Breast epithelium (tissue), 3 donors: ENCODE measurements at regions not wholly inside any gene's neighbourhood (a gene's known extent, or its start where the extent isn't known, plus 50 kb on each side); places are given as distances from the start of the nearest gene placed in this dataset.

ENCODE experiments used
- CTCF ChIP-seq, 3 donors: fragments of 450-650 bp; IDR thresholded peaks; one replicate each; pipeline ENCODE4 v1.5.1; 2016 to 2017; ENCODE audit warnings: antibody characterized with exemption in 3 of 3, mild to moderate bottlenecking in 3 of 3, moderate library complexity in 3 of 3
- POLR2A ChIP-seq: fragments of 450-650 bp; IDR thresholded peaks from one replicate; pipeline ENCODE4 v1.6.1; 2016; ENCODE audit warnings: antibody characterized with exemption, mild to moderate bottlenecking, moderate library complexity
- POLR2AphosphoS5 ChIP-seq, 3 donors: sonication (generic); formaldehyde crosslinking; IDR thresholded peaks; one replicate each; pipeline ENCODE4 v1.6.1; 2017; ENCODE audit warnings: antibody characterized with exemption in 3 of 3

DNA sequence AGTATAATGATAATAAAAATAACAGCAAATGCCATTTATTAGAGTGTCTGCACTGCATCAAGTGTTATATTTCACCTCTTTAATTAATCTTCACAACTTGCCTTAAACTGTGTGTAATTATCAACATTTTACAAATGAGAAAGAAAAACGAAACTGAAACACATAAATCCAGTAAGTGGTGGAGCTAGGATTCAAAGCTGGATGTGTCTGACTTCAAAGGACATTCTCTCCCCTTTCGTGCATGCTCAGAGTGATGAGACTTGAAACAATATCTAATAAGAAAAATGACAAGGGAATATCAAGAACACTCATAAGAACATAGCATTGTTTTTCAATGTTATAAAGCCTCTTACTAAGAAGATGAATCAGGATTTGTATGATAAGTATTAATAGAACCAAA, 78.8 kb downstream of the DUSP6 start:
- TF ChIP-seq CTCF (IDR thresholded peaks at IDR 0.05), result no peak
- no peak for TF ChIP-seq POLR2A
- no peak for TF ChIP-seq POLR2AphosphoS5 (IDR thresholded peaks at IDR 0.05)
